DMS114 treated with DMSO at 0.1 percent for 48 hours (cell line): ENCODE measurements at regions not wholly inside any gene's neighbourhood (a gene's known extent, or its start where the extent isn't known, plus 50 kb on each side); places are given as distances from the start of the nearest gene placed in this dataset.

Experiments used
- DNase-seq: peaks from one replicate; lab custom pipeline; 2025; ENCODE audit not compliant: unreplicated experiment; lab: John Stamatoyannopoulos, UW

- no peak for DNase-seq
Measured at GRCh38 chr1:14181191-14181795, 417.2 kb upstream of the KAZN start.

GRCh38 chr1:14182856-14183255 lies 415.6 kb upstream of the KAZN start:
- DNase-seq: no peak

DNA sequence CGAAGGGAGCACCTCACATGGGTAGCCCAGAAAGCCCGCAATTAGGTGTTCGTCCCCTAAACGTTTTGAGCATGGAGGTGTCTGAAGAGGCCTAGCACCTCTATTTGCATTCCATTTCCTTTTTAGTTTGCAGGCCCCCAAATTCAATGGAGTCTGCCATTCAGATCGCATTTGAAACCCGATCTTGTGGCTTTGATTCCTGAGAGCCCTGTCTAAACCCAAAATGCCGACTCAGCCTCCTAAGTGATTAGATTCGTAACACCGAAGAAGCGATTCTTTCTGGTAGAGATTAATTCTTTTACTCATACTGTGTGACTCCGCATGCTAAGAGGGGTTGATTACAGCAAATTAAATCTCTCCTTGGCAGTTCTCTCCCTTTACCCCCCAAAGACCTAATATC lies 415.2 kb upstream of the KAZN start:
- no peak for DNase-seq

DNA sequence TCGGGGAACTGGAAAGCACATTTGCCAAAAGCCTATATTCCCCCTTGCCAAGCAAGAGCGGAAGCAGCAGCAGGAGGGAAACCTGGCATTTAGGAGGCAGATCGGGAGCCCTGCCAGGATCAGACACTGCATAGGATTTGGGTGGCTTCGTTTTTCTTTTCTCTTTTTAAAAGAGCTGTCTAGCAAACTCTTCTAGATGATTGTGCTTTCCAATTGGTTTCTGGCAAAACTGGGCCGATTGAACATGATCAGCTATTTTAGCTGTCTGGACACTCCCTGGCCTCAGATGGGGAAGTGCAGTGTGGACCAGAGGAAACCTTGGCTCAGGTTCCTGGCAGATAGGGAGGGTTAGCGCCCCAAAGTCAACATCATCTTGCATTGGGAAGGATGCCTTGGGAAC lies 414.0 kb upstream of the KAZN start:
- no peak for DNase-seq

- no peak for DNase-seq
Measured at GRCh38 chr1:14189381-14189780, 409.1 kb upstream of the KAZN start.

GRCh38 chr1:14190508-14190907 lies 408.0 kb upstream of the KAZN start:
- DNase-seq: no peak

GRCh38 chr1:14194511-14194910 lies 404.0 kb upstream of the KAZN start:
- no peak for DNase-seq

GRCh38 chr1:14205066-14205465 lies 393.4 kb upstream of the KAZN start:
- DNase-seq: no peak

DNA sequence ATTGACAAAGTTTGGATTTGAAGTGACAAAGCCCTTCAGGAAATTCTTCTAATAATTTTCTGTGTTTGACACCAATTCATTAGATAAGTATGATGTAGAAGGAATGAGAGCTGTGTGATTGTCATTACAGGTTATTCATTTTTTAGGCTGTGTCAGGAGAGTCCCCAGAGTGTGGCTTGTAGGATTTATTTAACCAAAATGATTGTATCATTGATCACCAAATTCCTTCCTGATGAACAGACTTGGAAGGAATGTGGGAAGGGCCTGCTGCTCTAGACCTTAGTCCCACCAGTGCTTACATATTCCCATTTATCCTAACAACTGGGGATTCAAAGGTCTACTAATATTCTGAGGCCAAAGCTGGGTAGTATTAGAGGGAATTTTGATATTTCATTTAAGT lies 383.3 kb upstream of the KAZN start:
- DNase-seq: no peak

GRCh38 chr1:14217384-14217783 lies 381.1 kb upstream of the KAZN start:
- no peak for DNase-seq

GRCh38 chr1:14220324-14220723 lies 378.2 kb upstream of the KAZN start:
- no peak for DNase-seq

DNA sequence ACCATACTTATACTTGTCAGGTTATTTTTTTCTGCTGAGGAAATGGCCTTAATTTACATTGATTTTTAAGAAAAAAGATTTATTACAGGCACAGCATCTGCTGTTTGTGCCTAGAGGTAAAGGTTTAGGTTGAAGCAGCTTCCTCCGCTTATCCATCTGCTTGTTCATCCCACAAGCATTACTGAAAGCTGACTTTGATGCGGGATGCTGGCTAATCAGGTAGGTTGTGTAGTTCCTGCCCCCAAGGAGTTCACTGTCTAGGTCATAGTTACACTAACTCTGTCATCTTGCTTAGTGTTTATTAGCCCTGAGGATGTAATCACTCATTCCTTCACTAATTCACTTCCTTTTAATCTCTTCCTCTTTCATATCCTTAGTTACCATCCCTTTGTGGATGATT lies 377.7 kb upstream of the KAZN start:
- DNase-seq: no peak

GRCh38 chr1:14222086-14222485 lies 376.4 kb upstream of the KAZN start:
- no peak for DNase-seq

GRCh38 chr1:14228677-14229076 lies 369.8 kb upstream of the KAZN start:
- no peak for DNase-seq

- no peak for DNase-seq
Measured at GRCh38 chr1:14233510-14233909, 365.0 kb upstream of the KAZN start.

- DNase-seq: no peak
Measured at GRCh38 chr1:14236097-14236496, 362.4 kb upstream of the KAZN start.

DNA sequence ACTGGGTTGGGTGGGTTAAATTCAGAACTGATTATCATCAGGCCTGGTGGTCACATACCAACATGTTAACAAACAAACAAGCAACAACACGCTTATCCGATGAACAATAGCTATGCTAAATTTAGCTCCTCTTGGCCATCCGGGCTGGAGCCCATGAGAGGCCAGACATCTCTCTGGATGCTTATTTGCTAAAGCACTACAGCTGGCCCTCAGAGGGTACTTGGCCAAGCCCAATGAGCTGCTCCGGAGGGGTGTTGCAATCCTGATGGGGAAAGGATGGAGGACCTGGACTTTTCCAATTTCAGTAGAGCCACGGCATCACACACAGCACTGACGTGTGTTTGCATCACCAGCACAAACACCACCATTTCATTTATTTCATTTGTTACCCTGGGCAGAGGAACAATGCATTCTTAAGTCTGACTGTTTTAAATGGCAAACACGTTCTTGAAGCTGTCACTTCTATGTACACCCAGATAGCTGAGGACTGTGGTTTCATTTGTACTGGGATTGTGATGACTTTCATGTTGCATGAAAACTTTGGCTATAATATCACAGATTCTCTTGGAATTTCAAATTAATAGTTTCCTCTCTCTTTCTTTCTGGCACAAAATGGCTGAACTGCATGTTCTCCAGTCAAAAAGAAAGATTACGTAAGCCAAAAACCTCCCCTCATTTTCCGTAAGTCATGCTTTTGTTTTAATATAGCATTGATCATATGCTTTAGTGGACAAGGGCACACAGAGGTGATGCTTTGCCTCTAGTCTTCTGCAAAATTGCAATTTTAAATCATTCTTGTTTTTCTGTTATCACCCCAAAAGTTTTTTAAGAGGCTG lies 359.8 kb upstream of the KAZN start:
- no peak for DNase-seq

DNA sequence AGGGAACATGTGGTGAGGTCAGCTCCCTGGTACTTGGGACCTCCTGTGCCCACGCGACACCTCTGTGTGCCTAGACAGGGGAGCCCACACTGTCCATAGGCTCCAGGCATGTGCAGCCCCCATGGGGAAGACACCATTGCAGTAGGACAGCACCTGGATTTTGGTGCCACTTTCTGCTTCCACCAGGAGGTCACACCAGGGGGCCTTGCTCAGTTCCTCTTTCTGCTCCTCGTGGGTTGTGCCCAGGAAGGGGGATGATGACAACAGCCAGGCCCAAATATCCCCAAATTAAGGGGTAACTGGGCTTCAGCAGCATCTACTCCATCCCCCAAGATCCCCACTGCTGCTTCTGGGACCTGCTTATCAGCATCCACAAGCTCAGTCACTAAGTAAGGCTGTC lies 358.2 kb upstream of the KAZN start:
- no peak for DNase-seq

- DNase-seq: no peak
Measured at GRCh38 chr1:14242123-14242522, 356.4 kb upstream of the KAZN start.

DNA sequence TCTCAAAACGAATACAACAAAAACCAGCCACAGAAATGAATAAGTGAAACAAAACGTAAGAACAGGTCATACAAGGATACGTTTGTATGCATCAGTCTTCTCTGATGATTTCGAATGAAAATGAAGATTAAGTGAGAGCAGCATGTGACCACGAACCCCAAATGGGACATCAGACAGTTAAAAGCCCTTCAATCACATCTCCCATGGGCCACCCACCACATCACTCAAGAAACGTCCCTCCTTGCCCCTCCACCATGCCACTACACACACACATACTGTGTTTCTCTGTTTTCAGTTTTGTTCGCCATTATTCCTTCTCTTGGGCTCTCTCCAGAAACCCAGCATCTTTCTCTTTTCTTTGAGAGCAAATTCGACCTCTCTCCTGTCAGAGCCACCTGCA lies 355.6 kb upstream of the KAZN start:
- no peak for DNase-seq

- DNase-seq: no peak
Measured at GRCh38 chr1:14245954-14246353, 352.5 kb upstream of the KAZN start.

DNA sequence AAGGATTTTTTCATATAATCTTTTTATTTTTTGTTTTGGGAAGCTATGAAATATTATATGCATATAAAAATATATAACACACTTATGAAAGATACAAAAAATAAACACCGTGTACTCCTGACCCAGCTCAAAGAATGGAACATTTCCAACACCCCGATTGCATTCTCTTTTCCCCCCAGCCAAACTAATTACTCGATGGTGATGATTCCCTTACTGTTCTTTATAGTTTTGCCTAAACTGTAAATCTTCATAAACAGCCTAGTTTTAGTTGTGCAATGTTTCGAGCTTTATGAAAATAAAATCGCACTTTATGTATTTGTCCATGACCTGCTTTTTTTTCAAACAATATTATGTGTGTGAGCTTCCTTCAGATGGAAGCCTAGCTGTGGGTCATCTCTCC lies 352.0 kb upstream of the KAZN start:
- DNase-seq: no peak

DNA sequence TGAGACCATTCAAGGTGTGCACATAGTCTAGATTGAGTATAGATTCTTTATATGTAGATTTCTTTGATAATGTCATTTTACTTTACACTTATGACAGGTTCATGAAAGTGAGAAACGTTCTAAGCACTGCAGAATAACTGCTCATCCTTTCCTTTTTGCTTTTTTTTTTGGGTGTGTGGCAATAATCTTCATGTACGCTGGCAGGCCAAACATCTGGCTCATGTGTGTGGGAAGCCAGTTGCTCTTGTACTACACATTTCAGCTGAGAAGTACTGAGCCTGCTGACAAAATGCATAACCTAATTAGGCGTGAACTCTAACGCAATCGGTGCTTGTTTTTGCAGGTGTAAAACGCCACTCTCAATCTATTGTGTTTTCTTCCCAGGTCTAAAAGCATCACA lies 350.8 kb upstream of the KAZN start:
- no peak for DNase-seq
